HL-60 (cell line): ENCODE measurements at regions not wholly inside any gene's neighbourhood (a gene's known extent, or its start where the extent isn't known, plus 50 kb on each side); places are given as distances from the start of the nearest gene placed in this dataset.
"Not testable (repeated sequence)": the region's sequence is repeated elsewhere in the genome, so short reads cannot be mapped to it uniquely, and the experiment has no call there.

Experiments used
- GABPA ChIP-seq: IDR thresholded peaks from 2 replicates; pipeline ENCODE4 v1.6.1; 2012; ENCODE audit warnings: low read depth
- POLR2AphosphoS5 ChIP-seq: IDR thresholded peaks from 2 replicates; pipeline ENCODE4 v1.6.1; 2012; ENCODE audit warnings: low read depth
- SPI1 ChIP-seq: IDR thresholded peaks from 2 replicates; pipeline ENCODE4 v1.6.1; 2012; ENCODE audit warnings: low read depth, mild to moderate bottlenecking, borderline replicate concordance
- TF ChIP-seq, protein P1 (sequence below): IDR thresholded peaks from one replicate; pipeline ENCODE4 v1.5.1; 2011; ENCODE audit warnings: low read length, control low read depth, inconsistent platforms; ENCODE audit not compliant: insufficient read depth
- TF ChIP-seq, protein P2 (sequence below): IDR thresholded peaks from 2 replicates; pipeline ENCODE4 v1.6.1; 2012; ENCODE audit warnings: low read depth; ENCODE audit not compliant: insufficient replicate concordance

DNA sequence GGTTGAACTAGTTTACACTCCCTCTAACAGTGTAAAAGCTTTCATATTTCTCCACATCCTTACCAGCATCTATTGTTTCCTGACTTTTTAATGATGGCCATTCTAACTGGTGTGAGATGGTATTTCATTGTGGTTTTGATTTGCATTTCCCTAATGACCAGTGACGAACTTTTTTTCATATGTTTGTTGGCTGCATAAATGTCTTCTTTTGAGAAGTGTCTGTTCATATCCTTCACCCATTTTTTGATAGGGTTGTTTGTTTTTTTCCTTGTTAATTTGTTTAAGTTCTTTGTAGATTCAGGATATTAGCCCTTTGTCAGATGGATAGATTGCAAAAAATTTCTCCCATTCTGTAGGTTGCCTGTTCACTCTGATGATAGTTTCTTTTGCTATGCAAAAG lies 578.5 kb upstream of the ADGRB3 start:
- TF ChIP-seq, protein P1, sequence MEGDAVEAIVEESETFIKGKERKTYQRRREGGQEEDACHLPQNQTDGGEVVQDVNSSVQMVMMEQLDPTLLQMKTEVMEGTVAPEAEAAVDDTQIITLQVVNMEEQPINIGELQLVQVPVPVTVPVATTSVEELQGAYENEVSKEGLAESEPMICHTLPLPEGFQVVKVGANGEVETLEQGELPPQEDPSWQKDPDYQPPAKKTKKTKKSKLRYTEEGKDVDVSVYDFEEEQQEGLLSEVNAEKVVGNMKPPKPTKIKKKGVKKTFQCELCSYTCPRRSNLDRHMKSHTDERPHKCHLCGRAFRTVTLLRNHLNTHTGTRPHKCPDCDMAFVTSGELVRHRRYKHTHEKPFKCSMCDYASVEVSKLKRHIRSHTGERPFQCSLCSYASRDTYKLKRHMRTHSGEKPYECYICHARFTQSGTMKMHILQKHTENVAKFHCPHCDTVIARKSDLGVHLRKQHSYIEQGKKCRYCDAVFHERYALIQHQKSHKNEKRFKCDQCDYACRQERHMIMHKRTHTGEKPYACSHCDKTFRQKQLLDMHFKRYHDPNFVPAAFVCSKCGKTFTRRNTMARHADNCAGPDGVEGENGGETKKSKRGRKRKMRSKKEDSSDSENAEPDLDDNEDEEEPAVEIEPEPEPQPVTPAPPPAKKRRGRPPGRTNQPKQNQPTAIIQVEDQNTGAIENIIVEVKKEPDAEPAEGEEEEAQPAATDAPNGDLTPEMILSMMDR: not testable (repeated sequence)
- TF ChIP-seq, protein P2, sequence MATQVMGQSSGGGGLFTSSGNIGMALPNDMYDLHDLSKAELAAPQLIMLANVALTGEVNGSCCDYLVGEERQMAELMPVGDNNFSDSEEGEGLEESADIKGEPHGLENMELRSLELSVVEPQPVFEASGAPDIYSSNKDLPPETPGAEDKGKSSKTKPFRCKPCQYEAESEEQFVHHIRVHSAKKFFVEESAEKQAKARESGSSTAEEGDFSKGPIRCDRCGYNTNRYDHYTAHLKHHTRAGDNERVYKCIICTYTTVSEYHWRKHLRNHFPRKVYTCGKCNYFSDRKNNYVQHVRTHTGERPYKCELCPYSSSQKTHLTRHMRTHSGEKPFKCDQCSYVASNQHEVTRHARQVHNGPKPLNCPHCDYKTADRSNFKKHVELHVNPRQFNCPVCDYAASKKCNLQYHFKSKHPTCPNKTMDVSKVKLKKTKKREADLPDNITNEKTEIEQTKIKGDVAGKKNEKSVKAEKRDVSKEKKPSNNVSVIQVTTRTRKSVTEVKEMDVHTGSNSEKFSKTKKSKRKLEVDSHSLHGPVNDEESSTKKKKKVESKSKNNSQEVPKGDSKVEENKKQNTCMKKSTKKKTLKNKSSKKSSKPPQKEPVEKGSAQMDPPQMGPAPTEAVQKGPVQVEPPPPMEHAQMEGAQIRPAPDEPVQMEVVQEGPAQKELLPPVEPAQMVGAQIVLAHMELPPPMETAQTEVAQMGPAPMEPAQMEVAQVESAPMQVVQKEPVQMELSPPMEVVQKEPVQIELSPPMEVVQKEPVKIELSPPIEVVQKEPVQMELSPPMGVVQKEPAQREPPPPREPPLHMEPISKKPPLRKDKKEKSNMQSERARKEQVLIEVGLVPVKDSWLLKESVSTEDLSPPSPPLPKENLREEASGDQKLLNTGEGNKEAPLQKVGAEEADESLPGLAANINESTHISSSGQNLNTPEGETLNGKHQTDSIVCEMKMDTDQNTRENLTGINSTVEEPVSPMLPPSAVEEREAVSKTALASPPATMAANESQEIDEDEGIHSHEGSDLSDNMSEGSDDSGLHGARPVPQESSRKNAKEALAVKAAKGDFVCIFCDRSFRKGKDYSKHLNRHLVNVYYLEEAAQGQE: not testable (repeated sequence)
- not testable (repeated sequence) for TF ChIP-seq POLR2AphosphoS5, GABPA, SPI1
